ENCODE measurements at regions not wholly inside any gene's neighbourhood (a gene's known extent, or its start where the extent isn't known, plus 50 kb on each side); places are given as distances from the start of the nearest gene placed in this dataset.

- DNase-seq (ENCODE audit: low read depth), result no peak
Measured at GRCh38 chr6:170134471-170135440, 156.1 kb downstream of the DLL1 start.

- DNase-seq (ENCODE audit: low read depth), result no peak
Measured at GRCh38 chr6:170134031-170134470, 156.8 kb downstream of the DLL1 start.

GRCh38 chr6:170132561-170132991 lies 158.3 kb downstream of the DLL1 start:
- no peak for DNase-seq (ENCODE audit: low read depth)

- no peak for DNase-seq (ENCODE audit: low read depth)
Measured at GRCh38 chr6:170132011-170132521, 158.8 kb downstream of the DLL1 start.

GRCh38 chr6:170131351-170131750 lies 159.5 kb downstream of the DLL1 start:
- DNase-seq (ENCODE audit: low read depth), result no peak

GRCh38 chr6:170130771-170131241 lies 160.1 kb downstream of the DLL1 start:
- no peak for DNase-seq (ENCODE audit: low read depth)

- DNase-seq (ENCODE audit: low read depth), result no peak
Measured at GRCh38 chr6:170130201-170130621, 160.7 kb downstream of the DLL1 start.

GRCh38 chr6:170129691-170130171 lies 161.1 kb downstream of the DLL1 start:
- no peak for DNase-seq (ENCODE audit: low read depth)

- DNase-seq (ENCODE audit: low read depth), result no peak
Measured at GRCh38 chr6:170128811-170129681, 161.8 kb downstream of the DLL1 start.

GRCh38 chr6:170128346-170128745 lies 162.5 kb downstream of the DLL1 start:
- DNase-seq (ENCODE audit: low read depth), result no peak

GRCh38 chr6:170127151-170127550 lies 163.7 kb downstream of the DLL1 start:
- no peak for DNase-seq (ENCODE audit: low read depth)

- DNase-seq (ENCODE audit: low read depth), result no peak
Measured at GRCh38 chr6:170125456-170126300, 165.2 kb downstream of the DLL1 start.

- DNase-seq (ENCODE audit: low read depth), result no peak
Measured at GRCh38 chr6:170124836-170125235, 166.0 kb downstream of the DLL1 start.

- DNase-seq (ENCODE audit: low read depth), result no peak
Measured at GRCh38 chr6:170124150-170124549, 166.7 kb downstream of the DLL1 start.

- DNase-seq (ENCODE audit: low read depth), result no peak
Measured at GRCh38 chr6:170122651-170123050, 168.2 kb downstream of the DLL1 start.

- DNase-seq (ENCODE audit: low read depth), result no peak
Measured at GRCh38 chr6:170117111-170117972, 173.5 kb downstream of the DLL1 start.

- DNase-seq (ENCODE audit: low read depth), result no peak
Measured at GRCh38 chr6:170116636-170117035, 174.2 kb downstream of the DLL1 start.

GRCh38 chr6:170114956-170115855 lies 175.7 kb downstream of the DLL1 start:
- DNase-seq (ENCODE audit: low read depth), result no peak
